A673 (cell line): ENCODE measurements at regions not wholly inside any gene's neighbourhood (a gene's known extent, or its start where the extent isn't known, plus 50 kb on each side); places are given as distances from the start of the nearest gene placed in this dataset.

ENCODE experiments used
- BruUV-seq: library from RNA; stranded (reverse); fragments of 400-500 nt; replicated peaks from 2 replicates; lab custom pipeline; 2021; lab: Mats Ljungman, UMichigan
- CTCF ChIA-PET: fragments of 300-600 bp; sonication (Branson Sonifier 250); formaldehyde crosslinking; loops from one replicate; lab custom pipeline; 2022; ENCODE audit warnings: antibody characterized with exemption; lab: Charles Lee
- POLR2A ChIA-PET: fragments of 300-600 bp; sonication (Branson Sonifier 250); formaldehyde crosslinking; loops from one replicate; lab custom pipeline; 2022; ENCODE audit warnings: antibody characterized with exemption; ENCODE audit not compliant: low non-redundant PET; lab: Charles Lee
- DNase-seq: peaks from one replicate; pipeline ENCODE4 v3.0.0-alpha.2; 2015; ENCODE audit warnings: low spot score
- H3K27ac ChIP-seq: fragments of 200-600 bp; sonication (generic); 2 replicates; pipeline ENCODE4 v1.5.1; 2016; ENCODE audit warnings: mixed run types, low read depth, mild to moderate bottlenecking, mixed read lengths, antibody characterized with exemption, low read length; ENCODE audit not compliant: poor library complexity, severe bottlenecking
- H3K27me3 ChIP-seq: fragments of 200-600 bp; sonication (generic); replicated peaks from 2 replicates; pipeline ENCODE4 v1.6.1; 2017; ENCODE audit warnings: mixed run types, low read depth, mild to moderate bottlenecking, mixed read lengths, antibody characterized with exemption, low read length; ENCODE audit not compliant: insufficient read depth, poor library complexity
- H3K36me3 ChIP-seq: fragments of 200-600 bp; sonication (generic); 2 replicates; pipeline ENCODE4 v1.6.1; 2016; ENCODE audit warnings: mixed run types, mild to moderate bottlenecking, mixed read lengths, antibody characterized with exemption, low read length; ENCODE audit not compliant: insufficient read depth, poor library complexity, severe bottlenecking
- H3K4me1 ChIP-seq: fragments of 200-600 bp; sonication (generic); 2 replicates; pipeline ENCODE4 v1.6.1; 2017; ENCODE audit warnings: mixed run types, mild to moderate bottlenecking, mixed read lengths, antibody characterized with exemption, low read length; ENCODE audit not compliant: insufficient read depth, poor library complexity, severe bottlenecking
- H3K4me3 ChIP-seq: fragments of 200-600 bp; sonication (generic); 2 replicates; pipeline ENCODE4 v1.5.1; 2016; ENCODE audit warnings: low read depth, mixed run types, mild to moderate bottlenecking, mixed read lengths, low read length; ENCODE audit not compliant: poor library complexity, severe bottlenecking
- H3K9me3 ChIP-seq: fragments of 200-600 bp; sonication (generic); 2 replicates; pipeline ENCODE4 v1.6.1; 2016; ENCODE audit warnings: mixed run types, low read depth, mild to moderate bottlenecking, mixed read lengths, antibody characterized with exemption, low read length; ENCODE audit not compliant: poor library complexity, severe bottlenecking
- EZH2 ChIP-seq: fragments of 200-600 bp; sonication (generic); IDR thresholded peaks from 2 replicates; pipeline ENCODE4 v1.6.1; 2017; ENCODE audit warnings: borderline replicate concordance, low read depth, mild to moderate bottlenecking, mixed read lengths, antibody characterized with exemption, low read length; ENCODE audit not compliant: poor library complexity, severe bottlenecking
- intact Hi-C: fragments of 100-400 bp; cut with micrococcal nuclease; formaldehyde crosslinking; loops from one replicate; pipeline ENCODE4 v1.10.0; 2022; ENCODE audit not compliant: unreplicated experiment
- TF ChIP-seq, protein P1 (sequence below): fragments of 300-800, 200-600 bp; sonication (generic); conservative IDR thresholded peaks from 2 replicates; pipeline ENCODE4 v1.5.1; 2017; ENCODE audit warnings: low read depth, mild to moderate bottlenecking, antibody characterized with exemption, low read length, moderate library complexity, mixed read lengths

DNA sequence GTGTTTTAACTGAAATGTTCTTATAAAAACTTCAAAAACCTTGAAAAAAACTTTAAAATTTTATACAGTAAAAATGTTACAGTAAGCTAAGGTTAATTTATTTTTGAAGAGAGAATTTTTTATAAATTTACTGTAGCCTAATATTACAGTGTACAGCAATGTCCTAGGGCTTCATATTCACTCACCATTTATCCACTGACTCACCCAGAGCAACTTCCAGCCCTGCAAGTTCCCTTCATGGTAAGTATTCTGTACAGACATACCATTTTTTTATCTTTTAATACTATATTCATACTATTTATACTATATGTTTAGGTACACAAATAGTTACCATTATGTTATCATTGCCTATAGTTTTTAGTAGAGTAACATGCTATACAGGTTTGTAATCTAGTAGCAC lies 396.7 kb upstream of the MMADHC start:
- CTCF ChIA-PET: no interaction called here
- no peak for DNase-seq
- POLR2A ChIA-PET: no interaction called here
- no peaks in the 10 kb centered on the region for H3K36me3 ChIP-seq
- H3K27ac ChIP-seq: no peak overlapping the region
- no peaks in the 10 kb centered on the region for H3K9me3 ChIP-seq
- H3K27me3 ChIP-seq: no peaks in the 10 kb centered on the region
- no peaks in the 10 kb centered on the region for H3K4me1 ChIP-seq
- H3K4me3 ChIP-seq: no peak overlapping the region
- TF ChIP-seq, protein P1, sequence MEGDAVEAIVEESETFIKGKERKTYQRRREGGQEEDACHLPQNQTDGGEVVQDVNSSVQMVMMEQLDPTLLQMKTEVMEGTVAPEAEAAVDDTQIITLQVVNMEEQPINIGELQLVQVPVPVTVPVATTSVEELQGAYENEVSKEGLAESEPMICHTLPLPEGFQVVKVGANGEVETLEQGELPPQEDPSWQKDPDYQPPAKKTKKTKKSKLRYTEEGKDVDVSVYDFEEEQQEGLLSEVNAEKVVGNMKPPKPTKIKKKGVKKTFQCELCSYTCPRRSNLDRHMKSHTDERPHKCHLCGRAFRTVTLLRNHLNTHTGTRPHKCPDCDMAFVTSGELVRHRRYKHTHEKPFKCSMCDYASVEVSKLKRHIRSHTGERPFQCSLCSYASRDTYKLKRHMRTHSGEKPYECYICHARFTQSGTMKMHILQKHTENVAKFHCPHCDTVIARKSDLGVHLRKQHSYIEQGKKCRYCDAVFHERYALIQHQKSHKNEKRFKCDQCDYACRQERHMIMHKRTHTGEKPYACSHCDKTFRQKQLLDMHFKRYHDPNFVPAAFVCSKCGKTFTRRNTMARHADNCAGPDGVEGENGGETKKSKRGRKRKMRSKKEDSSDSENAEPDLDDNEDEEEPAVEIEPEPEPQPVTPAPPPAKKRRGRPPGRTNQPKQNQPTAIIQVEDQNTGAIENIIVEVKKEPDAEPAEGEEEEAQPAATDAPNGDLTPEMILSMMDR: no peak
- TF ChIP-seq EZH2: no peak
- no TSS peak for BruUV-seq
- intact Hi-C loops: no loop called here

DNA sequence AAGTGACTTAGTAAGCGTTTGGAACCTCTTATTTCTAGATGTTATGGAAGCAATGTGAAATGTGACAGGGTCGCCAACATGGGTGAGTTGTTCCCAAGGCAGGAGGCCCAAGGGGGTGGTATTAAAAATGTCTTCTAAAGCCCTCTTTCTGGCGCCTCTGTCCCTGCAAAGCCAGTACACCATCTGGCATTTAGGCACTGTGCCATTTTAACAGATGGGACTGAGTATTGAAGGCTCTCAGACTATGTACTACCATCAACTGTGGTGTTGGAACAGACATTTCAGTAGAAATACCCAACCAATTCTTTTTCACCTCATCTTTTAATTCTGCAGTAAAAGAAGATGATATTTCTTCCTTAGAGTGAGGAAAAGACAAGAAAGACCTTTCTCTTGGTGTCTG lies 384.5 kb upstream of the MMADHC start:
- DNase-seq: peak; percentile 3
- POLR2A ChIA-PET: no interaction called here
- CTCF ChIA-PET: no interaction called here
- H3K27me3 ChIP-seq: no peaks in the 10 kb centered on the region
- no peaks in the 10 kb centered on the region for H3K36me3 ChIP-seq
- no peaks in the 10 kb centered on the region for H3K9me3 ChIP-seq
- no peak overlapping the region for H3K27ac ChIP-seq
- intact Hi-C loops: no loop called here
- no peak overlapping the region for H3K4me3 ChIP-seq
- no TSS peak for BruUV-seq
- H3K4me1 ChIP-seq: no peaks in the 10 kb centered on the region
- no peak for TF ChIP-seq EZH2
- TF ChIP-seq, protein P1: no peak

DNA sequence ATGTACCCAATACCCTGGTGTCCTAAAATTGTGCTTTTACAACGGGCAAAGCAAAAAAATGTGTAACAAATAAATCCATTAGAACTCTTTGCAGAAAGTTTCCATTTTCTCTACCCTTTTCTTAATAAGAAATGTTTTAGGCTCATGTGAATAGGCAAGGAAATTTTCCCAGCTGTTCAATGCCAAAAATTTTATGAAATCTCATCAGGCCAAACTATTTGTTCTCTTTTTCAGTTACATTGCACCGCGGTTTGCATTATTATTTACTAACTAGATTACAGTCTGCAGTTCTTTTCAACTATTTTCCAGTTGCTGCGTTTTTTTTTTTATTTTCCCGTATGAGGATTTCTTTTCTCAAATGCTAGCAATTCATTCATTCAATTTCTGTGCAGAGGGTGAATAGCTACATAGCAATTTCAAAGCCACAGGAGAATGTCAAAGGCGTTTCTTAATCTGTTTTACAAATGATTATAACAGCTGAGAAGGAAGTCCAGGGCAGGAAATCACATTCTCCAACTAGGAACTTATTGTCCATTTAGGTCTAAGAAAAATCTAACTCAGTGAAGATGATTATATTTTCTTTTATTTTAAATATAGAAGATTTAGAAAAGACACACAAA lies 367.5 kb upstream of the MMADHC start:
- ChIA-PET CTCF (no interaction called here), POLR2A (no interaction called here)
- intact Hi-C loops: no loop called here
- Histone ChIP-seq H3K27me3 (no peaks in the 10 kb centered on the region), H3K36me3 (no peaks in the 10 kb centered on the region), H3K9me3 (no peaks in the 10 kb centered on the region), H3K4me1 (no peaks in the 10 kb centered on the region), H3K27ac (no peak overlapping the region), H3K4me3 (no peak overlapping the region)
- no TSS peak for BruUV-seq
- TF ChIP-seq, protein P1: no peak
- no peak for TF ChIP-seq EZH2
- DNase-seq: peak; percentile 5
